Keratinocyte (primary cell): ENCODE measurements at regions not wholly inside any gene's neighbourhood (a gene's known extent, or its start where the extent isn't known, plus 50 kb on each side); places are given as distances from the start of the nearest gene placed in this dataset.

Experiments used
- DNase-seq: peaks from one replicate; pipeline ENCODE4 v3.0.0-alpha.2; 2011; ENCODE audit warnings: low read depth, missing footprints, low spot score
- FAIRE-seq: peaks from 2 replicates; lab custom pipeline; 2011; peaks lifted over from hg19 to GRCh38; lab: Jason Lieb, UNC
- H2AFZ ChIP-seq: 2 replicates; pipeline ENCODE4 v1.6.0; 2012; ENCODE audit warnings: low read length, control low read depth, inconsistent platforms; ENCODE audit not compliant: control insufficient read depth
- H3K27ac ChIP-seq: 2 replicates; pipeline ENCODE4 v1.5.1; 2011; ENCODE audit warnings: low read length; ENCODE audit not compliant: control insufficient read depth, insufficient read depth
- H3K27me3 ChIP-seq: 3 replicates; pipeline ENCODE4 v1.6.0; 2011; ENCODE audit warnings: low read length; ENCODE audit not compliant: control insufficient read depth, insufficient read depth; ENCODE audit errors: extremely low read depth
- H3K36me3 ChIP-seq, 2 experiments: 2 replicates in 1 of 2; 3 replicates in 1 of 2; pipeline ENCODE4 v1.5.1; 2011; ENCODE audit warnings: low read length in 2 of 2, mild to moderate bottlenecking in 1 of 2; ENCODE audit not compliant: control insufficient read depth in 2 of 2, insufficient read depth in 2 of 2; ENCODE audit errors: extremely low read depth in 1 of 2
- H3K4me1 ChIP-seq: 3 replicates; pipeline ENCODE4 v1.5.1; 2011; ENCODE audit warnings: low read length; ENCODE audit not compliant: control insufficient read depth, insufficient read depth; ENCODE audit errors: extremely low read depth
- H3K4me2 ChIP-seq: 3 replicates; pipeline ENCODE4 v1.6.0; 2011; ENCODE audit warnings: low read depth, low read length; ENCODE audit not compliant: control insufficient read depth, insufficient read depth; ENCODE audit errors: extremely low read depth
- H3K4me3 ChIP-seq, 3 experiments: fragments of 200-600 bp in 1 of 3; sonication (generic) in 1 of 3; 2 replicates in 2 of 3; 3 replicates in 1 of 3; pipeline ENCODE4 v1.5.1; 2011 to 2016; ENCODE audit warnings: low read length in 3 of 3, mild to moderate bottlenecking in 3 of 3, control low read depth in 2 of 3, inconsistent platforms in 1 of 3, low read depth in 1 of 3, mixed read lengths in 1 of 3, mixed run types in 1 of 3, moderate library complexity in 1 of 3; ENCODE audit not compliant: control insufficient read depth in 2 of 3, insufficient read depth in 2 of 3; ENCODE audit errors: extremely low read depth in 1 of 3
- H3K79me2 ChIP-seq: 2 replicates; pipeline ENCODE4 v1.6.0; 2012; ENCODE audit warnings: low read length; ENCODE audit not compliant: control insufficient read depth, insufficient read depth
- H3K9ac ChIP-seq: 3 replicates; pipeline ENCODE4 v1.6.0; 2011; ENCODE audit warnings: low read length; ENCODE audit not compliant: control insufficient read depth, insufficient read depth; ENCODE audit errors: extremely low read depth
- H3K9me1 ChIP-seq: 3 replicates; pipeline ENCODE4 v1.6.0; 2011; ENCODE audit warnings: low read length; ENCODE audit not compliant: control insufficient read depth, insufficient read depth; ENCODE audit errors: extremely low read depth
- H3K9me3 ChIP-seq: 2 replicates; pipeline ENCODE4 v1.5.1; 2012; ENCODE audit warnings: low read depth, low read length; ENCODE audit not compliant: control insufficient read depth
- H4K20me1 ChIP-seq: 3 replicates; pipeline ENCODE4 v1.6.0; 2011; ENCODE audit warnings: low read length; ENCODE audit not compliant: control insufficient read depth, insufficient read depth; ENCODE audit errors: extremely low read depth
- CTCF ChIP-seq, 3 experiments: IDR thresholded peaks in 1 of 3; conservative IDR thresholded peaks in 1 of 3; optimal IDR thresholded peaks in 1 of 3; 2 replicates in 2 of 3; 3 replicates in 1 of 3; pipeline versions ENCODE3 to v1.5.1; 2011; ENCODE audit warnings: low read length in 3 of 3, mild to moderate bottlenecking in 3 of 3, moderate library complexity in 2 of 3, control low read depth in 1 of 3, inconsistent platforms in 1 of 3; ENCODE audit not compliant: insufficient read depth in 2 of 3; ENCODE audit errors: extremely low read depth in 1 of 3
- EZH2 ChIP-seq: IDR thresholded peaks from one replicate; pipeline ENCODE4 v1.6.1; 2012; ENCODE audit warnings: inconsistent platforms, mild to moderate bottlenecking, low read length, moderate library complexity
- dilution Hi-C: fragments of 300-500 bp; cut with MboI; formaldehyde crosslinking; loops from one replicate; pipeline ENCODE4 v1.7.0; 2020; ENCODE audit warnings: low sequenced_read_pairs; ENCODE audit not compliant: extremely low pct_ligation_motif_present

- no peak overlapping the region for H3K27ac ChIP-seq
- H2AFZ ChIP-seq, result no peak overlapping the region
- H3K4me2 ChIP-seq, result no peak overlapping the region
- H3K36me3 ChIP-seq, result no peaks in the 10 kb centered on the region
- no peaks in the 10 kb centered on the region for H3K27me3 ChIP-seq
- dilution Hi-C loops, result no loop called here
- no peaks in the 10 kb centered on the region for H3K9me3 ChIP-seq
- H3K4me3 ChIP-seq, result no peak overlapping the region
- FAIRE-seq (peak; percentile 64), DNase-seq (no peak)
- no peak overlapping the region for H3K9ac ChIP-seq
- TF ChIP-seq EZH2 (no peak), CTCF (optimal IDR thresholded peaks at IDR 0.05 in 1 of 3, IDR thresholded peaks at IDR 0.05 in 1 of 3, conservative IDR thresholded peaks at IDR 0.05 in 1 of 3; ENCODE audit: extremely low read depth in 1 of 3, insufficient read depth in 2 of 3, low read length in 3 of 3) (peak; percentile 54 to 74 (median 67))
- H3K79me2 ChIP-seq, result no peaks in the 10 kb centered on the region
- H4K20me1 ChIP-seq, result no peaks in the 10 kb centered on the region
- H3K4me1 ChIP-seq, result peaks cover 20% of the 10 kb centered on the region
- no peaks in the 10 kb centered on the region for H3K9me1 ChIP-seq
Measured at GRCh38 chr12:4037747-4038312, 164.6 kb upstream of the PARP11 start.

- H2AFZ ChIP-seq, result no peak overlapping the region
- DNase-seq (no peak), FAIRE-seq (no peak)
- no peak overlapping the region for H3K4me3 ChIP-seq
- H3K9me3 ChIP-seq, result no peaks in the 10 kb centered on the region
- TF ChIP-seq CTCF (optimal IDR thresholded peaks at IDR 0.05 in 1 of 3, IDR thresholded peaks at IDR 0.05 in 1 of 3, conservative IDR thresholded peaks at IDR 0.05 in 1 of 3; ENCODE audit: extremely low read depth in 1 of 3, insufficient read depth in 2 of 3, low read length in 3 of 3) (no peak), EZH2 (no peak)
- H3K27ac ChIP-seq, result no peak overlapping the region
- no peaks in the 10 kb centered on the region for H4K20me1 ChIP-seq
- H3K9me1 ChIP-seq, result no peaks in the 10 kb centered on the region
- peaks cover 26% of the 10 kb centered on the region for H3K4me1 ChIP-seq
- dilution Hi-C loops, result no loop called here
- no peaks in the 10 kb centered on the region for H3K79me2 ChIP-seq
- no peaks in the 10 kb centered on the region for H3K36me3 ChIP-seq
- H3K27me3 ChIP-seq, result no peaks in the 10 kb centered on the region
- no peak overlapping the region for H3K4me2 ChIP-seq
- H3K9ac ChIP-seq, result no peak overlapping the region
Measured at GRCh38 chr12:4036671-4037271, 163.6 kb upstream of the PARP11 start.
